ENCODE measurements at regions not wholly inside any gene's neighbourhood (a gene's known extent, or its start where the extent isn't known, plus 50 kb on each side); places are given as distances from the start of the nearest gene placed in this dataset.

- TF ChIP-seq CTCF (IDR thresholded peaks at IDR 0.05) (no peak), EZH2 (IDR thresholded peaks at IDR 0.05; ENCODE audit: borderline replicate concordance, insufficient read depth, low read depth, low read length, poor library complexity, severe bottlenecking) (no peak)
These were observed 284.6 kb upstream of the ANKRD30A start for GRCh38 chr10:36840788-36841187.

Measured in B cell (primary cell).